Kidney epithelial cell (primary cell): ENCODE measurements at regions not wholly inside any gene's neighbourhood (a gene's known extent, or its start where the extent isn't known, plus 50 kb on each side); places are given as distances from the start of the nearest gene placed in this dataset.

Experiments
- DNase-seq: peaks from one replicate; pipeline ENCODE4 v3.0.0-alpha.2; 2010; ENCODE audit warnings: low read depth
- H3K27me3 ChIP-seq: 2 replicates; pipeline ENCODE4 v1.6.0; 2011; ENCODE audit warnings: low read length; ENCODE audit not compliant: control insufficient read depth, insufficient read depth
- H3K36me3 ChIP-seq: 2 replicates; pipeline ENCODE4 v1.5.1; 2011; ENCODE audit warnings: low read length; ENCODE audit not compliant: control insufficient read depth, insufficient read depth
- H3K4me3 ChIP-seq: 2 replicates; pipeline ENCODE4 v1.5.1; 2011; ENCODE audit warnings: low read depth, mild to moderate bottlenecking, control low read depth, low read length
- CTCF ChIP-seq: IDR thresholded peaks from 2 replicates; pipeline ENCODE4 v1.5.1; 2011; ENCODE audit warnings: mild to moderate bottlenecking, moderate library complexity, low read length, control low read depth, inconsistent platforms; ENCODE audit not compliant: insufficient read depth, poor library complexity, severe bottlenecking

- no peak for TF ChIP-seq CTCF
- no peak for DNase-seq
- Histone ChIP-seq H3K4me3 (no peak overlapping the region), H3K27me3 (no peaks in the 10 kb centered on the region), H3K36me3 (no peaks in the 10 kb centered on the region)
These were observed 95.9 kb upstream of the ZNF536 start for GRCh38 chr19:30276011-30276882.

- Histone ChIP-seq H3K36me3 (no peaks in the 10 kb centered on the region), H3K4me3 (no peak overlapping the region), H3K27me3 (no peaks in the 10 kb centered on the region)
- no peak for TF ChIP-seq CTCF
- no peak for DNase-seq
These were observed 95.3 kb upstream of the ZNF536 start for GRCh38 chr19:30276883-30277280.

- TF ChIP-seq CTCF = no peak
- DNase-seq = no peak
- H3K36me3 ChIP-seq = no peaks in the 10 kb centered on the region
These were observed 94.0 kb upstream of the ZNF536 start for GRCh38 chr19:30277941-30278881.

GRCh38 chr19:30278882-30279254 lies 93.3 kb upstream of the ZNF536 start:
- no peak for TF ChIP-seq CTCF
- Histone ChIP-seq H3K36me3 (no peaks in the 10 kb centered on the region), H3K4me3 (no peak overlapping the region), H3K27me3 (no peaks in the 10 kb centered on the region)
- no peak for DNase-seq

More at GRCh38 chr19:30277941-30278881, 94.0 kb upstream of the ZNF536 start:
- Histone ChIP-seq H3K27me3 (no peaks in the 10 kb centered on the region), H3K4me3 (no peak overlapping the region)

- no peak for DNase-seq
- TF ChIP-seq CTCF = no peak
- Histone ChIP-seq H3K4me3 (no peak overlapping the region), H3K36me3 (no peaks in the 10 kb centered on the region), H3K27me3 (no peaks in the 10 kb centered on the region)
These were observed 92.2 kb upstream of the ZNF536 start for GRCh38 chr19:30280018-30280417.
